NCI-H1417 (cell line): ENCODE measurements at regions not wholly inside any gene's neighbourhood (a gene's known extent, or its start where the extent isn't known, plus 50 kb on each side); places are given as distances from the start of the nearest gene placed in this dataset.

ENCODE experiments used
- DNase-seq, 3 experiments: peaks; one replicate each; lab custom pipeline; 2025; lab: John Stamatoyannopoulos, UW

DNA sequence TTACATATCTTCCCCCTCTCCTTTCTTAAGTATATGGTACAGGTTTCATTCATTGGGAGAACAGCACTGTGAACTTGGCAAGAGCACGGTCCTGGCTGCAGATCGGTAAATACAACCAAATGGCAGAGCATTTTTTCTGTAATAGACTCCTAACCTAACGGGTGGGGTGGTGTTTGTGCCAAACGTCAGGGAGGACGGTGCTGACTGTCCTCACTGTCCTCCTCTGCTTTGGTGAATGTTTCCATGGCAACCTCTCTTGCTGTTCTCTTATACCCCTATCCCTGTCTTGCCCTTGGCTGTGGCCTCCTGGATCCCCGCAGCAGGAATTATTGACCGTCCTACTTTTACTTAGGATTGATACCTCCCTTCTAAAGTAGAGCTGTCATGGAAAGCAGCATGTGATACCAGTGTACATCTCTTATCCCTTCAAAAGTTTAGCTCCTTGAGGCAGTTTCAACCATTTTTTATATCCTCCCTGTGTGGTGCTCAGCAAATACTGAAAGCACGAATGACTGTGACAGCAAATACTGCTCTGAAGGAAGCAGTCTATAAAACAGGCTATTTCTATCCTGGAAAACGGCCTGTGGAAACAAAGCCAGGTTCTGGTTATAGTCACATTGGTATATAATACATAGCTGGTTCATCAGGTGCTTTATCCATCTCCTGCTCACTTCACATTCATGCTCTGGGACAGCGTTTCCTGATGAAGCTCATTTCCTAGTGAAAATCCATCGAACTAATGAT is 275.4 kb upstream of the C2CD4B start:
- DNase-seq = no peak

DNA sequence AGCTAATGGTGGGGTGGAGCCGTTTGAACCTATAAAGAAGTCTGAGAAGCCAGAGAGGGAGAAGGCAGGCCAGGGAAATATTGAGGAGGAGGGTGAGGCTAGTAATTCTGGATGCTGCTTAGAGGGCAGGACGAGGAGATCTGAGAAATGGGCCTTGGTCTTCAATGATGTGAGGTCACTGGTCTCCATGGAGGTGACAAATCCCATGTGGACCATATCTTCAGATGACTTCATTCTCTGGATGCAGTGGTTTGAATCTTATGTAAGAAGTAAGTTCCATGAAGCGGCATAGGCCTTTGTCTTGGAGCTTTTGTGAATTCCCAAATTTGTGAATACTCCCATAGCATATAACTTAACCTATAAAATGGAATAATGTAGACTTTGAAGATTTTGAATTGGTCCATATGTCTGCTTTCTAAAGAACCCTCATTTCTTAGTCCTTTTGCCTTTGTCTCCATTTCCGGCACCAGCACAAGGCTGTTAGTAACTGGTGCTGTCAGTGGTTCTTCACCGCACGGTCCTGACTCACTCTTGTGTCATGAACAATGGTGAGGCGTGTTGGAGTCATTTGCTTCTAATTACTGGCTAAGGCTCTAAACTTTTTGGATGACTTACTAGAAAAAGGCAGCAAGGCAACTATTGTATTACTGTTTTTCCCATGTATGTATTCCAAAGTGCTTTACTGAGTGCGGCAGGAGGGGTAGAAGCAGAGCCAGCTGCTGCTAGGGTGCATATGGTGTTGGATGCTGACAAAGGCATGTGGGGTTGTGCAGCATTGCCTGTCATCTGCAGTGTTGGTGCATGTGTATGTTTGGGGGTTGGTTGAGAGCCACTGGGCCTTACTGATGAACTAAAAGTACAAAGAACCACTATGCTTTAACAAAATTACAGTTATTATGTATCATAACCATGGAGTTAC is 279.3 kb upstream of the C2CD4B start:
- no peak for DNase-seq

DNA sequence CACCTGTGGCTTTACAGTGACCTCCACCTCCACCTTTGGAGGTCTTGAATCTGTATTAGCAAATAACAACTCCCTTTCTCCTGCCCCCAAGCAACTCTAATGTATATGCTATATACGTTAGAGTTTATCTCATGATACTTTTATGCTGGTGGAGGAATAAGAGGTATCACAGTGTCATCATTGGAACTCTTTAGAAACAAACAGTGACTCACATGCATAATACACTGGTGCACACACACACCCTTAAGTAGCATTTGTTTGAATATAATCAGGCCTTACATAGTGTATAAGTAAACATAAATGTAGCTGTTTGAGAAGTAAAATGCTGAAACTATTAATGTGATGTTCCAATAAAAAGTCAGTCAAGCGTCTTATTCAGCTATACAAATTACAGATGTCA is 280.2 kb upstream of the C2CD4B start:
- no peak for DNase-seq

- no peak for DNase-seq
Observed at GRCh38 chr15:62446984-62447383, 281.9 kb upstream of the C2CD4B start.

- no peak for DNase-seq
Observed at GRCh38 chr15:62447742-62448141, 282.7 kb upstream of the C2CD4B start.

- no peak for DNase-seq
Observed at GRCh38 chr15:62449638-62450037, 284.6 kb upstream of the C2CD4B start.

- DNase-seq = no peak
Observed at GRCh38 chr15:62450061-62450460, 285.0 kb upstream of the C2CD4B start.

DNA sequence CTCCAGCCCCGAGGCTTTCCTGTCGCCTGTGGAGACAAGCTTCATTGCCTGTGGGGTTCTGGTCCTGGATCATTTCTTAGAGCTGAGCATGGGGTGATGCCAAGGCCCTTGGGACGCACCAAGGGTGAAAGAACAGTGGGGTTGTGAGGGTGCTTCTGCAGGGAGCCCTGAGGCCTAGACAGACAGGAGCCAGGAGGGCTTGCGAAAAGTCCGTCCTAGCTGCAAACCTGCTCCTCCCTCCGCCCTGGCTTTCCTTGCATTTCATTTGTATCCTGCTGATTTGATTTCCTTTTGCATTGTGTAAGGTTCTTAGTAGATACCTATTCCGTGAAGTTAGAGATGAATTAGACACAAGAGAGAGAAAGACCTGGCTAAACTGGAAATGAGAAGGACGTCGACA is 286.9 kb upstream of the C2CD4B start:
- no peak for DNase-seq

GRCh38 chr15:62452667-62453066 is 287.6 kb upstream of the C2CD4B start:
- DNase-seq = no peak

- peak in 1 of 3 experiments; percentile 41 for DNase-seq
Observed at GRCh38 chr15:62453375-62453774, 288.3 kb upstream of the C2CD4B start.

- DNase-seq = no peak
Observed at GRCh38 chr15:62453981-62454380, 288.9 kb upstream of the C2CD4B start.

- DNase-seq = no peak
Observed at GRCh38 chr15:62454567-62455172, 289.6 kb upstream of the C2CD4B start.

DNA sequence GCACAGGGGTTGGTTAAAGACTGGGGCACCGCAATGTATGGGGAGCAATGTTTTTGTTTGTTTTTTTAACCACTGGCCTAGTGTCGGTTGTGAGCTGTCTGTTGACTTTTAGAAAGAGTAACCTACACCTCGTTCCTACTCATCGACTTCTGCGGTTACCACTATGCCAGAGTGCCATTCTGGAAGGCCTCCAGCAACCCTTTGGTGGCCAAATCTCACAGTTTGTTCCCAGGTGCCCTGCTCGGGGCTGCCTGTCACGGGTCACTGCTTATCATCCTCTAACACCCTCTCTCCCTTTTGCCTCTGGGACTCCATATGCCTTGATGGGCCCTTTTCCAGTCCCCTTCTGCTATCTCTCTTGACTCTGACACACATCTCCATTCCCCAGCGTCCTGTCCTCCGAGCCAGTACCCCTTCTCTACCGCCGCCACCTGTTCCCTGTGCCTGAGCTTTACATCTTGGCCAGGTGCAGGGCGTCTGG is 290.4 kb upstream of the C2CD4B start:
- peak in 1 of 3 experiments; percentile 35 for DNase-seq

GRCh38 chr15:62456011-62456920 is 291.2 kb upstream of the C2CD4B start:
- DNase-seq = peak in 1 of 3 experiments; percentile 76

GRCh38 chr15:62457100-62457499 is 292.0 kb upstream of the C2CD4B start:
- no peak for DNase-seq

- DNase-seq = no peak
Observed at GRCh38 chr15:62459875-62460274, 294.8 kb upstream of the C2CD4B start.

- no peak for DNase-seq
Observed at GRCh38 chr15:62462268-62462667, 297.2 kb upstream of the C2CD4B start.

GRCh38 chr15:62462721-62463120 is 297.6 kb upstream of the C2CD4B start:
- no peak for DNase-seq

DNA sequence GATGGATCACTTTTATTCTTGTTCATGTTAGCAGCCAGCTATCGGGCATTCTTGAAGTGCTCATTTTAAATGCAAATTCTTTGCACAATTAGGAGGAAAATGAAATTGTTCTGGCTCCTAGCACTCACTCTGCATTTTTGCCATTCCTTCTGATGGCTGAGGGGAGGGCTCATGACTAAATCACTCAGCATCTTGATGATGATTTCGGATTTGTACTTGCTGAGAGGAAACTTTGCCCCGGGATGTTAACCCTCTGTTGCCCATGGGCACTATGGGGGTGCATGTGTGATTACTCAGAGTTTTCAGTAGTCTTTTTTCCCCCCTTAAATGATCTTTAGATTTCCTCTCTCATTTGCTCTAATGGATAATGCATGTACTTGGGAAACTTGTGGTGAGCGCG is 299.6 kb upstream of the C2CD4B start:
- DNase-seq = no peak

GRCh38 chr15:62465173-62465572 is 300.1 kb upstream of the C2CD4B start:
- no peak for DNase-seq

DNA sequence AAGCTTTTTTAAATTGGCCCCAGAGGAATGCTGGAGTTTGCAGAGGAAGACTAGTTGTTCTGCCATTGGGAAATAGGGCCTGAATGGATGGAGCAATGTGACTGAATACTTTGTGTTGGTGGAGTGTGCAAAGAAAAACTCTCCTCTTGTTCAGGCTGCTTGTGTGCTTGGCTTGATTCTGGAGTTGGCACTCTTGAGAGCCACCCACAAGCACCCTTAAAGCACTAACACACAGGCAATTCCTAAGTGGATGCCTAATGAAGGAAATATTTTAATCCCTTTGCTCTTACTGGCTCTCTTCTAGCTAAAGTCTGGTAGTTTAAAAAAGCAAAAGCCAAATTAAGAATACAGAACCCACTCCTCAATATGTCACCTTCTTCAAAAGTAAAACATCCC is 304.4 kb upstream of the C2CD4B start:
- DNase-seq = peak in 1 of 3 experiments; percentile 38
